ENCODE measurements at regions not wholly inside any gene's neighbourhood (a gene's known extent, or its start where the extent isn't known, plus 50 kb on each side); places are given as distances from the start of the nearest gene placed in this dataset.

- no peak for TF ChIP-seq CTCF (IDR thresholded peaks at IDR 0.05)
- Histone ChIP-seq H3K4me3 (no peak overlapping the region), H3K27ac (no peak overlapping the region)
- DNase-seq (ENCODE audit: low spot score) = no peak
Observed at GRCh38 chr4:22901631-22902030, 208.9 kb downstream of the GBA3 start.

GRCh38 chr4:22900876-22901275 is 208.1 kb downstream of the GBA3 start:
- Histone ChIP-seq H3K4me3 (no peak overlapping the region), H3K27ac (no peak overlapping the region)
- no peak for DNase-seq (ENCODE audit: low spot score)
- TF ChIP-seq CTCF (IDR thresholded peaks at IDR 0.05) = no peak

DNA sequence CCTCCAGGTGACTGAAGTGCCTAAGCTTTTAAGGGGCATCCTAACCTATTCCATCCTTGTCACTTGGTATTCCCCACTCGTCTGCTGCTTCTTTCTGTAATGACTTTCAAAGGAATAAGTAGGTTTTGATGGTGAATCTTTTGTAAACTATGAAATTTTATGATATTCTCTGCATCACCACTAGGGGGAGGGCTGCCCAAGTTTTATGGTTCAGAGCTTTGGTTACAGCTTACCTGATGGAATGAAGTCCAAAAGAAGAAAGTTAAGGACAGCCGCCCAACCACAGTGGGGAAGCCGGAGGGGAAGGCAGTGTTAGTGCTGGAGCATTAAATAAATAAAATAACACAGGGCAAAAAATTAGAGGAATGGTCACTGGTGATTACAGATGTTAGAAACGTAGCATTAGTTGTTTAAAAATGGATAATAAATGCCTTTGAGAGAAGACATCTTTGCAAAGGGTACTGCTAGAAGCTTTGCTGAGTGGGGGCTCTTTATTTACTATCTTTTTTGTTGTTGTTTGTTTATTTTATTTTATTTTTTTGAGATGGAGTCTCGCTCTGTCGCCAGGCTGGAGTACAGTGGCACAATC is 204.9 kb downstream of the GBA3 start:
- TF ChIP-seq CTCF (IDR thresholded peaks at IDR 0.05) = peak; percentile 41
- DNase-seq (ENCODE audit: low spot score) = no peak

GRCh38 chr4:22895482-22895881 is 202.7 kb downstream of the GBA3 start:
- H3K27ac ChIP-seq = no peak overlapping the region
- no peak for DNase-seq (ENCODE audit: low spot score)
- TF ChIP-seq CTCF (IDR thresholded peaks at IDR 0.05) = no peak
- no peak overlapping the region for H3K4me3 ChIP-seq

More for the DNA sequence above, 204.9 kb downstream of the GBA3 start:
- Histone ChIP-seq H3K4me3 (no peak overlapping the region), H3K27ac (no peak overlapping the region)

DNA sequence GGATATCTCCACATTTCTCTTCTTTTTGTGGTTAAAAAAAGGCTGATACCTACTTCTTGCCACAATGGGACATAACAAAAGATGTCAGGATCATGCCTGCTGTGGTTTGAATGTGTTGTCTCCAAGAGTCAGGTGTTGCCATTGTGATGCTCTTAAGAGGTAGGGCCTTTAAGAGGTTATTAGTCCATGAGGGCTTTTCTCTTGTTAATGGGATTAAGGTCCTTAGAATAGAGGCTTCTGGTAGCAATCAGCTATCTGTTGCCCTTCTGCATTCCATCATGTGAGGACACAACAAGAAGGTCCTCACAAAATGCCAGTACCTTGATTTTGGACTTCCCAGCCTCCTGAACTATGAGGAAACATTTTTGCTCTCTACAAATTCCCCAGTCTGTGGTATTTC is 191.4 kb downstream of the GBA3 start:
- Histone ChIP-seq H3K27ac (no peak overlapping the region), H3K4me3 (no peak overlapping the region)
- no peak for DNase-seq (ENCODE audit: low spot score)
- no peak for TF ChIP-seq CTCF (IDR thresholded peaks at IDR 0.05)

- TF ChIP-seq CTCF (IDR thresholded peaks at IDR 0.05) = no peak
- no peak for DNase-seq (ENCODE audit: low spot score)
- no peak overlapping the region for H3K27ac ChIP-seq
Observed at GRCh38 chr4:22881411-22881810, 188.7 kb downstream of the GBA3 start.

GRCh38 chr4:22877486-22878052 is 184.8 kb downstream of the GBA3 start:
- H3K4me3 ChIP-seq = no peak overlapping the region
- no peak overlapping the region for H3K27ac ChIP-seq
- TF ChIP-seq CTCF (IDR thresholded peaks at IDR 0.05) = no peak
- no peak for DNase-seq (ENCODE audit: low spot score)

More at GRCh38 chr4:22881411-22881810, 188.7 kb downstream of the GBA3 start:
- no peak overlapping the region for H3K4me3 ChIP-seq

Data from coronary artery (tissue), 2 donors.